ENCODE measurements at regions not wholly inside any gene's neighbourhood (a gene's known extent, or its start where the extent isn't known, plus 50 kb on each side); places are given as distances from the start of the nearest gene placed in this dataset.

DNA sequence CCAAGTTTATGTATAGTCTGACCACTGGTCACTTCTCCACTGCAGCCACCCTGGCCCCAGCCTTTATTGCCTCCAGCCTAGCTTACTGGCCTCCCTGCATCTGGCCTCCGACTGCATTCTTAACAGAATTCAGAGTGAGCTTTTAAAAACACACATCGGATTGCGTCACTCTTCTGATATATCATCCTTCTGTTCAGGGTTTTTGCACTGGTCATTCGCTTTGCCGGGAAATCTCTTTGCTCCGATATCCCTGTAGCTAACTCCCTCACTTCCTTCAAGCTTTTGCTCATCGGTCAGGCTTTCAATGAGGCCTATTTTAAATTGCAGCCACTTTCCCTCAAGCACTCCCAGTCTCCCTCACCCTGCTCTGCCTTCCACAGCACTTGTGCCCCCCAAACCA, 101.6 kb upstream of the DLX2 start:
- DNase-seq (ENCODE audit: low read depth): peak; percentile 64

DNA sequence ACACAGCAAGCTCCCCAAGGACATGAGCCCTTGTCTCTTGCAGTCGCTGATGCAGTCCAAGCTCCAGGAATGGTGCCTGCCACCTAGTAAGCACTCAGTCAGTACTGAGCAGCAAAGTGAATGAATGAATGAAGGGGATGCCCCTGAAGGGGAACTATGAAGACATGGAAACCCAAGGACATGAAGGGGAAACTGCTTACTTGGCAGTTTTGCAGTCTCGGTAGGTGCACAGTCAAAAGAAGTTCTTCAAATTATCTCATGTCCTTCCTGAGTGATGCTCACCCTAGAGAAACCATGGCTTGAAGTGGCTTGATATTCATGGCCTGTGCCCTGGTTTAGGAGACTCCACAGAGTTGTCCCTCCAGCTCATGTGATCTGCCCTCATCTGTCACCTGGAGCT, 102.1 kb upstream of the DLX2 start:
- no peak for DNase-seq (ENCODE audit: low read depth)

DNA sequence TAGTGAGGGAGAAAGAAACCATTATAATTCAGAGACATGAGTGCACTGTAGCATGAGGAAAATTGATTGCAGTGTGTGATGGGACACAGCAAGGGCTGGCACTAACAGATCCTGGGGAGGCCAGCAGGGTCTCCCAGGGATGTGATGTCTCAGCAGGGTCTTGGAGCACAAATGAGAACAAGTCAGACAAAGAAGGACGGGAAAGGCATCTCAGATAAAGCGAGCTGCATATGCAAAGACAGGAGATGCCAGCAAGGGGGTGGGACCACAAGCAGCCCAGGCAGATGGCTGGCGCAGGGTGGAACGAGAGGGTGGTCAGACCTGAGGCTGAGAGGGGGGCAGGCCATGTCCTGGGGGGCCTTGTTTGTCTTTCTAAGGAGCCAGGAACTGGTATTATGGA, 102.6 kb upstream of the DLX2 start:
- DNase-seq (ENCODE audit: low read depth): no peak

DNA sequence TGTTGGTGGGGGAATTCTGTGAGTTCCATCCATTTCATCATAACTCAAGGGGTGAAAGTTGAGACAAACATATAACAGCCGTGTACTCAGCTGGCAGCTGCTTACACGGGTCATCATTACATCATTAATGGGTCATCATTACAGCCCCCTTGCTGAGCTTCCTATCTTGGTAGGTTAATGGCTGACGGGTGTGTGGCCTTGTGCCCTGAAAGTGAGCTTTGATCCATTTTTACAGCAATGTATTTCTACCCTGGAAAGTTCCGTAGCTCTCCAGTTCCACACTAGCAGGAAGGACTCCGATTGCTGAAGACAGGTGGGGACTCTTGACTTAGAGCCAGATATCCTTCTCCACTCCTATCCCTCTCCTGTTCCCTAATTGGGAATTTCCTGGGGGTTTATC, 105.2 kb upstream of the DLX2 start:
- peak; percentile 75 for DNase-seq (ENCODE audit: low read depth)

DNA sequence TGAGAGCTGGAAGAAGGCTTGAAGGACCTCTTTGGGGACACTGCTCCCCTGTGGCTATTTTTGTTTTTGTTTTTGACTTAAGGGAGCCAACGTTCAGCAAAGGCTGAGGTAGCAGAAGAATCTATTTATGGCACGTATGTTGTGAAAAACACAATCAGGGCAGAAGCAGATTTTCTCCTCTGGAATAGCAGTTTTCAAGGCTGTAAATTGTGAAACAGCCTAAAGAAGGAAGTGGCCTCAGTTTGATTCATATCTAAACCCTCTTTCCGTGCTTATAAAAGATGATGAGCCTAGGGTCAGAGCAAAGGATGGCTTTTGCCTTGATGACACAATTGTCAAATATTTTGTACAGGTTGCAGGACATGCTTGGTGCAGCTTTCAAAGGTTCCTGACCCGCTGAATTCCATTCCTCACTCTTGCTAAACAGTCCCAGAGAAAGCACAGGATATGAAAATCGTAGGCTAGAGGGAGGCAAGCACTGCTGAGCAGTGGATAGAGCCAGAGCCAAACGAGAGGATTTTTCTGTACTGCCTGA, 106.2 kb upstream of the DLX2 start:
- DNase-seq (ENCODE audit: low read depth): peak; percentile 83

DNA sequence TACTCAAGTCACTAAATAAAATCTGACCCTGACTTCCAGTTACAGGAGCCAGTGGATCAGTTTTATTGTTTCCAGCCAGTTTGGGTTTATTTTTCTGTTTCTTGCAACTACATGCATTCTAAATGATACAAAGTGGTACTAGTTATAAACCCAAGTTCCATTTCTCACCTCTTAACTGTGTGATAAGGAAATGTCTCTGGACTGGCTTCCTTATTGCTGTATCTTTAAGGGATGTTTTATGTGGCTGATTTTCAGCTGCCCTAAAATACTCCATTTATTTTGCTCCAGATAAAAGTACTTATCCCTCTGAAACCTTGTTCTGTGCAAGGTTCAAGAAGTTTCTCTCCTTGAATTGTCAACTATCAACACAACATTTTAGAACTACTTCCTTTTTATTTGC, 107.9 kb upstream of the DLX2 start:
- DNase-seq (ENCODE audit: low read depth): no peak

DNA sequence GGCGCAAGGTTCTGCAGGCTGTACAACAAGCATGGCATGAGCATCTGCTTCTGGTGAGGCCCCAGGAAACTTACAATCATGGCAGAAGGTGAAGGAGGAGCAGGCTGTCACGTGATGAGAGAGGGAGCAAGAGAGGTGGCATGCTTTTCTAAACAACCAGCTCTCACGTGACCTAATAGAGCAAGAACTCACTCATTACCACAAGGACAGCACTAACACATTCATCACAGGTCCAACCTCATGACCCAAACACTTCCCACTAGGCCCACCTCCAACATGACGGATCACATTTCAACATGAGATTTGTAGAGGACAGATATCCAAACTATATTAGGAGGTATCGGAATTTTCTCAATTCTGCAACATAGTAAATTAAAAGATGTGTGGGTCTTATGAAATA, 108.8 kb upstream of the DLX2 start:
- peak; percentile 74 for DNase-seq (ENCODE audit: low read depth)

DNA sequence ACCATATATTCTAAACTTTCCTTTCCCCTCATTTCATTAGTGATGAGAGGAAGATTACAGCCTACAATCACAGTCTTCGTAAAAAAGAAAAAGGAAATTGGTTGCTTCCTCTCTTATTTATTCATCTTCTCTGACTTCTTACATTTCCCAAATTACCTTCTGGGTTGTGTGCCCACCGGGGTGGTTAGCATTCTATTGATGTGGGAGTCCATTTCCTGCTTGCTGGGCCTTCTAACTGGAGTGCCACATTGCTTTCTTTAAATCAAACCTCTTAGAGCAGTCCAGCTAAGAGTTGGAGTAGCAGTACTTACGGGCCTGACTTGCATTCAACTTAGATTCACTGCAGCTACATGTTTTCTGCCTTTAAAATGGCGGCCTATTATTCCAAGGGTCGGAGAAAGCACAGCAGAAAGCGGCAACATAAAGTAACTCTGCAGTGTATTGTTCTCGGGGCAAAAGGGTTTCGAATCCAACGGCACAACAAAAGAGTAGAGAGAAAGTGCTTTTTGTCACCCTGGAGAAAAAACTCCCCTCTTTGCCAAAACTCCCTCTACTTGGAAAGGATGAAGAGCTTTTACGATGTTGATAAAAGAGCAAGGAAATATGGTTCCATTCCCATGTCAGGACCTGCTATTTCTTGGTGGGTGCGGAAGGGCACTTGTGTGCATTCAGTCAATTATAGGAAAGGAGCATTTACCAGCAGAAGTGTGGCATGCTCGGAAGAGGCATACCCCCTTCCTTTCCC, 110.6 kb upstream of the DLX2 start:
- no peak for DNase-seq (ENCODE audit: low read depth)

DNA sequence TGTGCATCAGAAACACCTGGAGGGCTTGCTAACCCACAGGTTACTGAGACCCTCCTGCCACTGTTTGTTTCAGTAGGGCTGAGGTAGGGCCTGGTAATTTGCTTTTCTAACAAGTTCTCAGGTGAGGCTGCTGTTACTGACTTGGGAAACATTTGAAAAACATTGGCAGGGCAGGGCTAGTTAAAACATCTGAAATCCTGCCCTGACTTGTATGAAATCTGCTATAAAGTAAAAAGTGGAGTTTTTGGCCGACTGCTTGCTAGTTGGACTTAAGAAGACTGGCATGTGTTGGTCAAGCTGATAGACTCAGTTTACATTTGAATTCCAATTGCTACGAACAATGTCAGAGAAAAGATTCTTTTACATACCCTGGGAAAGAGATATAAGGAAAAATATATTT, 111.6 kb upstream of the DLX2 start:
- DNase-seq (ENCODE audit: low read depth): no peak

DNA sequence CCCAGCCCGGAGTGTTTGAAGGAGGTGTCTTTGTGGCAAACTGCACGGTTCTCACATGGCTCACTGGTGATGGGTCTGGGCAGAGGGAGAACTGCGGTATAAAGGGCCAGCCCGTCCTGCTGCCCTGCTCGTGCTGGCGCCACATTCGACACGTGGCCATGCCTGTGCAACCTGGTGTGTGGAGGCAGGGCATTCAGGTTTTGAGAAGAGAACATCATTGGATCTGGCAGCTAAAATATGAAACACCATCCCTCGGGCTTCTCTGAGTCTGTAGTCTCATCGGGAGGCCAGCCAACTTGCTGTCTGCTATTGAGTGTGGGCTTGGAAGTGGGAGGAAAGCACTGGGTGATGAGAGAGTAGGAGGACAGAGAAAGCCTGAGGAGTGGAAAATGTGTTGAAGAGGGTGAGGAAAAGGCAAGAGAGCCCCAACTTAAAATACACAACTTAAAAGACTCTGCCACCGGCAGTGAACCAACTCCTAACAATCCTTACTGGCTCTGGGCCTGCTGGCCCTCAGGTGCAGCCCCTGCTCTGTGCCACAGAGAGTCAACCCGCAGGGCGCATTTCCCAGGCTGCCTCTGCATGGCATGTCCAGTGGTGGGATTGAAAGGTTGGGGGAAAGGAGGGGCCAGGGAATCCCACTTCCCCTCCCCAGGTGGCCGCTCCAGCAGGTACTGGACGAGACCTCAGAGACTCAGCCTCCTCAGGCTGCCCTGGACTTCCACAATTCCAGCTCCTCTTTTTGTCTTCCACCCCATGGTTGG, 112.7 kb upstream of the DLX2 start:
- peak; percentile 45 for DNase-seq (ENCODE audit: low read depth)

DNA sequence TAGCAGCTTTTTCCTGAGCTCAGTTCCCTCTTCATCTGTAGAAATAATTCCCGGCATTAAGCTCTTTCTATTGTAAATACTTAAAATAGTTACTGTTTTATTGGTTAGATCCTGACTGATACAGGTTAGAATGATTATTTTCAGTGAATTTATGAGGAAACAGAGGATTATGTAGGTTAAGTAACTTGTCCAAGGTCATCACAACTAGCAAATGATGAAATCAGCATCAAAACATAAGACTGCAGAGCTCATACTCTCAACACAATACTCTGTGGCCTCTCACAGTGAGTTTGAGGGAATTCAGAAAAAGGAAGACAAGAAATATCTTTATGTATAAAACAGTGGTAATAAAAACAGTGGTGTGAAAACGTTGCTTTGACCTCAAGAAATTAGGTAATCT, 113.2 kb upstream of the DLX2 start:
- DNase-seq (ENCODE audit: low read depth): peak; percentile 69

DNA sequence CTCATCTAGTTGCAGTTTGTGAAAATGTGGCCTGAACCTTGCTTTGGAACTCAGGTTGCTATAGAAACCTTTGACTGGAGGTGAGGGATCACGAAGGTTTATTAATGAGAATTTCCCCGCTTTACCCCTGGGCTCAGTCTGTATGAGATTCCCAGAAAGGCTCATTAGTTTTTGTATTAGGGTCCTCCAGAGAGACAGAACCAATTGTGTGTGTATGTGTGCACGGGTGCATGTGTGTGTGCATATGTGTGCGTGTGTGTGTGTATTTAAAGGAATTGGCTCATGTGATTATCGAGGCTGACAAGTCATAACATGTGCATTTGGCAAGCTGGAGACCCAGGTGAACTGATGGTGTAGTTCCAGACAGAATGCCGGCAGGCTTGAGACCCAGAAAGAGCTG, 113.8 kb upstream of the DLX2 start:
- DNase-seq (ENCODE audit: low read depth): no peak

DNA sequence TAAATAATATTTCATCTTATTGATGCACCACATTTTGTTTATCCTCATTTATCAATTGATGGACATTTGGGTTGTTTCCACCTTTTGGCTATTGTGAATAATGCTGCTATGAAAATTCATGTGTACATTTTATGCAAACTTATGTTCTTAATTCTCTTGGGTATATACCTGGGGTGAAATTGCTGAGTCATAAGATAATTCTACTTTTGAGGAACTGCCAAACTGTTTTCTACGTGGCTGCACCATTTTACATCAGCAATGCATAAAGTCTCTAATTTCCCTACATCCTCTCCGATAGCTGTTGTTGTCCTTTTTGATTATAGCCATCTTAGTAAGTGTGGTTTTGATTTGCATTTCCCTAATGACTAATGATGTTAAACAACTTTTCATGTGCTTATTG, 116.5 kb upstream of the DLX2 start:
- DNase-seq (ENCODE audit: low read depth): no peak

DNA sequence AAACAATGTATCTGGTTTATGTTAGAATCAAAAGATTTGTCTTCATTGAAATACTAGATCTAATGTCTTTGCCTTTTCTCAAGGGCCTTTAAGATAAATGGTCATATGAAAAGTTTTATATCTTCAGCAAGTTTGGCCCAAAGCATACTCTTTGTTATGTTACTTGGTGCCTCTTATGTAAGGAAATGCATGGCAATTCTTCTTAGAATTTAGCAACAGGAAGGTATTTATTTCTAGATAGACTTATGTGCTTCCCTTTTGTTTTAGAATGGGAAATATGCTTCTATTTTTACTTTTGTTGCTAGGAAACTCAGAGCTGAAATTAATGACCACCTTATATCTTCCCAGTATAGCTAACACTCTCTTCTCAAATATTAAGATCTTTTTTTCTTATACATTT, 117.4 kb upstream of the DLX2 start:
- DNase-seq (ENCODE audit: low read depth): no peak

DNA sequence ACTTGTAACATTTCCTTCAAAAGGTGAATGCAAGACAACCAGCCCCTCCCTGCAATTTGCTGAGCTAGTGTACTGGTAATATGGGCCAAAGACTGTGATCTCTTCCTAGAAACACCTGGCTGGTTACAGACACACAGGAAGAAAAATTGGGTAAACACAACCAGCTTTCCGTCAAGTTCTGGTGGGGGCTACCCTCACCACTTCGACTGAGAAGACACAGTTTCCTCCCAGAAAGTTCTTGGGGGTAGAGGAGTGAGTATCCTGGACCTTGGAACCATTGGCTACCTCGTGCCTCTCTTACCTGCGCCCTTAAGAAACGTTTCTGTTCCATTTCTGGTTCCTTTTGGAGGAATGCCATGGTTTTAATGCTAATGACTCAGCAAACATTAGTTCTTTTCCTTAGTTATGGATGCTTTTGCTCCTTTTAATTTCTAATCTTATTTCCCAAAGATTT, 120.9 kb upstream of the DLX2 start:
- DNase-seq (ENCODE audit: low read depth): no peak

DNA sequence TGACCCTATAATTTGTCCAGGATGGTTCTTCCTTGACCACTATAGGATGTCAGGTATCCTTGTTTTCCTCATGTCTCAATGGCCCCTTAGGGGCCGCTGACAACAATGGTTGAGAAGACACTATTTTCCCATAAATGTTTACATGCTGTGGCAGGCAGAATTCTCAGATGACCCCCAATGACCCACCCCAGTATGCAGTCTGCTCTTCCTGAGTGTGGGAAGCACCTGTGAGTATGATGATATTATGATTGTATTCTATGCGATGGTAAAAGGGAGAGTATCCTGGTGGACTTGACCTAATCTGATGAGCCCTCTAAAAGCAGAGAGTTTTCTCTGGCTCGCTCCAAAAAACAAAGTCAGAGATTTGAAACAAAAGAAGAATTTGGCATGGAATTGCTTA, 123.1 kb upstream of the DLX2 start:
- no peak for DNase-seq (ENCODE audit: low read depth)

DNA sequence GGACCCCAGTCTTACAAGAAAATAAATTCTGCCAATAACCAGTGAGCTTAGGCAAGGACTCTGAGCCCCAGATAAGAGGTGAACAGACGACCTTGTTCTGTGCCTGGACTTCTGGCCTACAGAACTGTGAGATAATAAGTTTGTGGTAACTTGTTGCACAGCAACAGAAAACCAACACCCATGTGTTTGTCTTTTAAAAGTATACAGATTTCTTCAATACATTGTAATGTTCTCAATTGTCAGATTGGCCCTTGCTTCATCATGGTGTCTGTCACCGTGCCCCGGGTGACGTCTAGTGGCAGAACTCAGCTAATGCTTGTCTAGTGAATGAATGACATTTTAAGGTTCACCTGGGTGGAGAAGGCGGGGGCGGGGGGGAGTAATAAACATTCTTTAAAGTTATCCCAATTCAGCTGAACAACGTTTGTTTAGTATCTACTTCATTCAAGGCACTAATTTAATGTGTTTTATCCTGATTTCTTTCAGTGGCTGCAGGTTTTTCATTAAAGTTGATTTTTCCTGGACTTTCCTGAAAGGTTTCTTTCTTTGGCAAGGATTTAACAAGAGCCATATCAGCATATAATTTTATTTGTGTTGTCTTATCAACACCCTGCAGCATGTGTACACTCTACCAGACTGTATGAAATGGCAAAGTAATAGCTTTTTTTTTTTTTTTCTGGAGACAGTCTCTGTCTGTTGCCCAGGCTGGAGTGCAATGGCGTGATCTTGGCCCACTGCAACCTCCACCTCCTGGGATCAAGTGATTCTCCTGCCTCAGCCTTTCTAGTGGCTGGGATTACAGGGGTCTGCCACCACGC, 123.8 kb upstream of the DLX2 start:
- no peak for DNase-seq (ENCODE audit: low read depth)

DNA sequence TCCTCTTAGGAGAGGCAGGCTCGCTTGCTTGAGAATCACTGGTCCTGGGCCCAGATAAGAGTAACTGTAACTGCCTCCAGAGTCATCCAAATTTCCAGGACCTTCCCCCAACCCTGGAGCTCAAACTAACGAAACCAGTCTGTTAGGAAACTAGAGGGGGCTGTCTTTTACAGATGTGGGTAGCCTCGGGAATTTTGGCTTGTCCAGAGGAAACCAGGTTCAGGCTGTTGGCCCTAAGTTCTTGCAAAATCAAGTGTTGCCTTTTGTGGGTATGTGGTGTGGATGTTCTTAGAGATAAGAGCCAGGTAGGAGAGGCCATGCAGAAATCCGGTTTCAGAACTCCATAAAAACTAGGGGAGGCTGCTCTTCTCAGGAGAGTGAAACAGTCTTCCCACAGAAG, 125.0 kb upstream of the DLX2 start:
- no peak for DNase-seq (ENCODE audit: low read depth)

DNA sequence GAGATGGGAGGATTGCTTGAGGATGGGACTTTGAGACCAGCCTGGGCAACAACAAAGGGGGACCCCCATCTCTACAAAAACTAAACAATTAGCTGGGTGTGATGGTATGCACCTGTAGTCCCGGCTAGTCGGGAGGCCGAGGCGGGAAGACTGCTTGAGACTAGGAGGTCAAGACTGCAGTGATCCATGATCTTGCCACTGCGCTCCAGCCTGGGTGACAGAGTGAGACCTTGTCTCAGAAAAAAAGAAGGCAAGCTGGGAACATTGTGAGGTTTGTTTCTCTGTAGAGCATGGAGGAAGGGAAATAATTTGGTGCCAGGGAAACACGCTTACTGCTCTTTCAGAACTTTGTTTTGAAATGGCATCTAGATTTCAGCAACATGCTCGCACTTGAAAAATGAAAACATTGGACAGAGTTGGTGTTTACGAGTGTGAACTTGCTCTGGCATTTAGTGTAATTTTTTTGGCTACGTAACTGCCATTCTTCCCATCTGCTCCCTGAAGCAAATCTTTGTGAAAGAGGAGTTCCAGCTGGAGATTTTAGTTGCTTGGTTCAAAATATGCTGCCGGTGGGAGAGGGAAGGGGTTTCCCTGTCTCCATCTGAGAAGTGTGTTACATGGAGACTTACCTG, 125.6 kb upstream of the DLX2 start:
- no peak for DNase-seq (ENCODE audit: low read depth)

DNA sequence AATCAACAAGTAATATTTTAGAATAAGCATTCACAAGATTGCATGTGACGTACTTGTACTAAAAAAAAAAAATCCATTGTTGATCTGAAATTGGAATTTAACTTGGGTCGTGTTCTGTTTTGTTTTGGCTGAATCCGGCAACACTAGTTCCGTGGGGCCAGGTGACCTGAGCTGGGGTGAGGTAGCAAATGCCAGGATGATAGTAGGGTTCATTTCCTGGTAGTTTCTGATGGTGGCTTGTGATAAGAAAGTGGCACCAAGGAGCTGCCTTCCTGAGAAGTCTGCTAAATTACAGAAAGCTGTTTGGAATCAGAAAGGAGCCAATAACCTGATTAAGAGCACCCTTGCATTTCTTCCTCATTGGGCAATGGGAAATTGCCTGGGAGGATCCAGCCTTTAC, 126.4 kb upstream of the DLX2 start:
- no peak for DNase-seq (ENCODE audit: low read depth)

DNA sequence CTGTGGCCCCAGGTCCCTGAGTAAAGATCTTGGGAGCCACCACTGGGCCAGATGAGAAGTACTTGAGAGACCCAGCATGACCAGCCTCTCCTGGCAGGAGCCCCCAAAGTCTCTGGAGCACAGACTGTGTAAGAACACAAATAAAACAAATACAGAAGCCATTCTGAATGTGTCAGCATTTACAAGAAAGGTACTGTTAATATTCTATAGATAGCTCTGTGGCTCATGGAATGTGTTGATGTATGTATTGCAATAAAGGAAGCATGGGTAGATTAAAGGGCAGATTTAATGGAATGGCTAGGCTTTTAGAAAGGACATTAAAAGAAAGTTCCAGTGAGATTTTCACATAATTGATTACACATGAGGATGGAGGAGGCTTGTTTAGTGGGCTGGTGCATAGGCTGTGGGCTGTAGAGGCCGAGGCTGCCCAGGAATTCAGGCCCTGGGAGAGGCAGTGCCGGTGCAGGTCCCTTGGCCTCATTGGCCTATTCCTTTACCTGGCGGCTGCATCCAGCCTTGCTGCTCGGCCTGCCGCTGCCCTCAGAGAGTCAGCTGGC, 127.7 kb upstream of the DLX2 start:
- DNase-seq (ENCODE audit: low read depth): no peak

DNA sequence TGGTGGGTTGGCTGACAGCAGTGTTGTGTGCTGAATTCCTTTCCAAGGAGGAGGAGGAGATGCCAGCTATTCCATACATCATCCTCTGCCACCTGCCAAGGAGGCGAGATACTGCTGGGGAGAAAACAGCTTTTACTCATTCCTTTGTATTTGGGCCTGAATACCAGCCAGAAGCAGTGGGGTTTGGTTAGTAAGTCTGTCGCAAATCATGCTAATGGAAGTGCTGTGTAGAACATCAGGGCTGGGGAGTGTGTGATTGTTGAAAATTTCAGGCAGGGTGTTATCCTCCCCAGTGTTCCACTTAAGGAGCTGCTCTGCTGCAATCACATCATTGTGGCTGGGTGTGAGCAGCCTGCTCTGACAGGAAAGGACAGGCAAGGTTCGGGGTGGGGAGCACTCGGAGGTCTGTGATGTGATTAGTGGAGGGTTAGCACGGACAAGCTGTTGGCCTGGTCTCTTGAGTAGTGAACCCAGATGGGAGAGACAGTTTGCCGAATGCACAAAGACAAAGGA, 128.2 kb upstream of the DLX2 start:
- no peak for DNase-seq (ENCODE audit: low read depth)
